Hematopoietic multipotent progenitor cell treated with erythropoietin and hydrocortisone succinate and interleukin-3 and kit ligand, for 8 days (in vitro differentiated cells): ENCODE measurements at regions not wholly inside any gene's neighbourhood (a gene's known extent, or its start where the extent isn't known, plus 50 kb on each side); places are given as distances from the start of the nearest gene placed in this dataset.

Source experiments
- DNase-seq: peaks from one replicate; pipeline ENCODE4 v3.0.0-alpha.2; 2015

GRCh38 chr7:121488111-121488650 lies 92.1 kb upstream of the FAM3C start:
- no peak for DNase-seq

GRCh38 chr7:121486590-121486989 lies 90.5 kb upstream of the FAM3C start:
- DNase-seq, result no peak

- no peak for DNase-seq
Measured at GRCh38 chr7:121485467-121486243, 89.5 kb upstream of the FAM3C start.

- no peak for DNase-seq
Measured at GRCh38 chr7:121484089-121484763, 88.1 kb upstream of the FAM3C start.

GRCh38 chr7:121480566-121481335 lies 84.6 kb upstream of the FAM3C start:
- DNase-seq, result no peak

GRCh38 chr7:121480058-121480457 lies 84.0 kb upstream of the FAM3C start:
- DNase-seq, result no peak

- DNase-seq, result no peak
Measured at GRCh38 chr7:121479466-121479865, 83.4 kb upstream of the FAM3C start.

GRCh38 chr7:121475806-121476205 lies 79.7 kb upstream of the FAM3C start:
- DNase-seq, result no peak

- DNase-seq, result no peak
Measured at GRCh38 chr7:121474301-121474673, 78.2 kb upstream of the FAM3C start.

- DNase-seq, result no peak
Measured at GRCh38 chr7:121473645-121474300, 77.7 kb upstream of the FAM3C start.

GRCh38 chr7:121466455-121466854 lies 70.3 kb upstream of the FAM3C start:
- no peak for DNase-seq

GRCh38 chr7:121459148-121459547 lies 63.0 kb upstream of the FAM3C start:
- no peak for DNase-seq

- no peak for DNase-seq
Measured at GRCh38 chr7:121456785-121457359, 60.8 kb upstream of the FAM3C start.

- DNase-seq, result no peak
Measured at GRCh38 chr7:121456015-121456414, 59.9 kb upstream of the FAM3C start.

- no peak for DNase-seq
Measured at GRCh38 chr7:121452389-121452788, 56.3 kb upstream of the FAM3C start.

GRCh38 chr7:121451367-121452094 lies 55.4 kb upstream of the FAM3C start:
- DNase-seq, result no peak

- no peak for DNase-seq
Measured at GRCh38 chr7:121450631-121451198, 54.6 kb upstream of the FAM3C start.

GRCh38 chr7:121449735-121450240 lies 53.7 kb upstream of the FAM3C start:
- DNase-seq, result no peak

- no peak for DNase-seq
Measured at GRCh38 chr7:121449329-121449728, 53.2 kb upstream of the FAM3C start.

GRCh38 chr7:121448429-121448828 lies 52.3 kb upstream of the FAM3C start:
- no peak for DNase-seq

GRCh38 chr7:121447911-121448300 lies 51.8 kb upstream of the FAM3C start:
- no peak for DNase-seq
